RWPE2 (cell line): ENCODE measurements at regions not wholly inside any gene's neighbourhood (a gene's known extent, or its start where the extent isn't known, plus 50 kb on each side); places are given as distances from the start of the nearest gene placed in this dataset.

ENCODE experiments used
- ATAC-seq: fragments of 200-7000 bp; cut with Tn5 transposase; 3 replicates; pipeline ENCODE4 v1.9.1; 2021; ENCODE audit warnings: low read depth
- DNase-seq: peaks from one replicate; pipeline ENCODE4 v3.0.0-alpha.2; 2020; ENCODE audit warnings: low spot score
- H3K27ac ChIP-seq: fragments of 450-650 bp; 2 replicates; pipeline ENCODE4 v1.5.1; 2017; ENCODE audit warnings: mild to moderate bottlenecking; ENCODE audit not compliant: poor library complexity, severe bottlenecking
- H3K27me3 ChIP-seq: fragments of 250-450 bp; sonication (Bioruptor Pico); 2 replicates; pipeline ENCODE4 v1.5.1; 2021; ENCODE audit warnings: mild to moderate bottlenecking, moderate library complexity; ENCODE audit not compliant: insufficient read depth, poor library complexity, severe bottlenecking
- H3K36me3 ChIP-seq: fragments of 250-450 bp; sonication (Bioruptor Pico); 2 replicates; pipeline ENCODE4 v1.5.1; 2020; ENCODE audit warnings: low read depth, mild to moderate bottlenecking, moderate library complexity
- H3K4me1 ChIP-seq: fragments of 250-450 bp; sonication (Bioruptor Pico); 2 replicates; pipeline ENCODE4 v1.5.1; 2021; ENCODE audit warnings: mild to moderate bottlenecking, moderate library complexity; ENCODE audit not compliant: insufficient read depth, poor library complexity, severe bottlenecking
- H3K4me3 ChIP-seq: fragments of 250-450 bp; sonication (Bioruptor Pico); 2 replicates; pipeline ENCODE4 v1.5.1; 2021; ENCODE audit warnings: mild to moderate bottlenecking, moderate library complexity; ENCODE audit not compliant: severe bottlenecking
- H3K9me3 ChIP-seq: fragments of 250-450 bp; sonication (Bioruptor Pico); 2 replicates; pipeline ENCODE4 v1.5.1; 2021; ENCODE audit warnings: mild to moderate bottlenecking, moderate library complexity; ENCODE audit not compliant: severe bottlenecking
- CTCF ChIP-seq: fragments of 450-650 bp; IDR thresholded peaks from one replicate; pipeline ENCODE4 v1.5.1; 2017; ENCODE audit warnings: mild to moderate bottlenecking, moderate library complexity; ENCODE audit not compliant: poor library complexity, severe bottlenecking

GRCh38 chr4:153114771-153115321 is 89.4 kb upstream of the TRIM2 start:
- Histone ChIP-seq H3K9me3 (no peaks in the 10 kb centered on the region), H3K27me3 (no peaks in the 10 kb centered on the region), H3K36me3 (no peaks in the 10 kb centered on the region), H3K4me3 (no peak overlapping the region), H3K27ac (peak overlapping the region; percentile 8), H3K4me1 (peaks cover 12% of the 10 kb centered on the region)
- no peak for TF ChIP-seq CTCF
- DNase-seq (no peak), ATAC-seq (peak; percentile 48; the same call in 2 of the 3 replicates)

- no peak for TF ChIP-seq CTCF
- peak; percentile 82 for ATAC-seq
- DNase-seq = no peak
These were observed 88.6 kb upstream of the TRIM2 start for GRCh38 chr4:153115322-153116290.

GRCh38 chr4:153116291-153116680 is 88.0 kb upstream of the TRIM2 start:
- no peak for TF ChIP-seq CTCF
- Histone ChIP-seq H3K4me1 (peaks cover 12% of the 10 kb centered on the region), H3K36me3 (no peaks in the 10 kb centered on the region), H3K9me3 (no peaks in the 10 kb centered on the region), H3K4me3 (no peak overlapping the region), H3K27ac (peak overlapping the region; percentile 8), H3K27me3 (no peaks in the 10 kb centered on the region)
- no peak for ATAC-seq
- no peak for DNase-seq

More at GRCh38 chr4:153115322-153116290, 88.6 kb upstream of the TRIM2 start:
- no peaks in the 10 kb centered on the region for H3K27me3 ChIP-seq
- H3K27ac ChIP-seq = peak overlapping the region; percentile 8
- no peaks in the 10 kb centered on the region for H3K9me3 ChIP-seq
- peaks cover 12% of the 10 kb centered on the region for H3K4me1 ChIP-seq
- no peak overlapping the region for H3K4me3 ChIP-seq
- H3K36me3 ChIP-seq = no peaks in the 10 kb centered on the region

- no peaks in the 10 kb centered on the region for H3K27me3 ChIP-seq
- H3K36me3 ChIP-seq = no peaks in the 10 kb centered on the region
- DNase-seq = no peak
- no peak overlapping the region for H3K4me3 ChIP-seq
- H3K27ac ChIP-seq = no peak overlapping the region
- TF ChIP-seq CTCF = no peak
- H3K4me1 ChIP-seq = peaks cover 12% of the 10 kb centered on the region
- no peaks in the 10 kb centered on the region for H3K9me3 ChIP-seq
- no peak for ATAC-seq
These were observed 87.4 kb upstream of the TRIM2 start for GRCh38 chr4:153116801-153117200.
